GM04503 (cell line): ENCODE measurements at regions not wholly inside any gene's neighbourhood (a gene's known extent, or its start where the extent isn't known, plus 50 kb on each side); places are given as distances from the start of the nearest gene placed in this dataset.
"Not testable (repeated sequence)": the region's sequence is repeated elsewhere in the genome, so short reads cannot be mapped to it uniquely, and the experiment has no call there.

Experiments used
- DNase-seq: peaks from one replicate; pipeline ENCODE4 v3.0.0-alpha.2; 2012; ENCODE audit warnings: low read depth

GRCh38 chr10:9853405-9854355 lies 1164.0 kb upstream of the CELF2 start:
- DNase-seq = no peak

- not testable (repeated sequence) for DNase-seq
Measured at GRCh38 chr10:9855451-9855850, 1162.2 kb upstream of the CELF2 start.

- no peak for DNase-seq
Measured at GRCh38 chr10:9858816-9859215, 1158.9 kb upstream of the CELF2 start.

GRCh38 chr10:9860045-9860444 lies 1157.6 kb upstream of the CELF2 start:
- DNase-seq = no peak

- no peak for DNase-seq
Measured at GRCh38 chr10:9863559-9864121, 1154.0 kb upstream of the CELF2 start.

GRCh38 chr10:9868499-9868898 lies 1149.2 kb upstream of the CELF2 start:
- DNase-seq = no peak

- no peak for DNase-seq
Measured at GRCh38 chr10:9869205-9869604, 1148.5 kb upstream of the CELF2 start.

GRCh38 chr10:9869606-9870176 lies 1148.0 kb upstream of the CELF2 start:
- no peak for DNase-seq

- DNase-seq = no peak
Measured at GRCh38 chr10:9875353-9875752, 1142.3 kb upstream of the CELF2 start.

- DNase-seq = no peak
Measured at GRCh38 chr10:9877978-9878377, 1139.7 kb upstream of the CELF2 start.

GRCh38 chr10:9878383-9878782 lies 1139.3 kb upstream of the CELF2 start:
- DNase-seq = no peak

GRCh38 chr10:9885761-9886160 lies 1131.9 kb upstream of the CELF2 start:
- no peak for DNase-seq

GRCh38 chr10:9886772-9887171 lies 1130.9 kb upstream of the CELF2 start:
- no peak for DNase-seq

- no peak for DNase-seq
Measured at GRCh38 chr10:9895453-9895852, 1122.2 kb upstream of the CELF2 start.

GRCh38 chr10:9895981-9896380 lies 1121.7 kb upstream of the CELF2 start:
- no peak for DNase-seq

- DNase-seq = no peak
Measured at GRCh38 chr10:9898633-9899395, 1118.9 kb upstream of the CELF2 start.

GRCh38 chr10:9900751-9901150 lies 1116.9 kb upstream of the CELF2 start:
- no peak for DNase-seq

- no peak for DNase-seq
Measured at GRCh38 chr10:9901971-9902370, 1115.7 kb upstream of the CELF2 start.

- no peak for DNase-seq
Measured at GRCh38 chr10:9910446-9910845, 1107.2 kb upstream of the CELF2 start.

GRCh38 chr10:9911488-9911887 lies 1106.2 kb upstream of the CELF2 start:
- DNase-seq = no peak

- DNase-seq = no peak
Measured at GRCh38 chr10:9913876-9914514, 1103.7 kb upstream of the CELF2 start.

- no peak for DNase-seq
Measured at GRCh38 chr10:9921544-9921943, 1096.1 kb upstream of the CELF2 start.
